ENCODE measurements at regions not wholly inside any gene's neighbourhood (a gene's known extent, or its start where the extent isn't known, plus 50 kb on each side); places are given as distances from the start of the nearest gene placed in this dataset.

DNA sequence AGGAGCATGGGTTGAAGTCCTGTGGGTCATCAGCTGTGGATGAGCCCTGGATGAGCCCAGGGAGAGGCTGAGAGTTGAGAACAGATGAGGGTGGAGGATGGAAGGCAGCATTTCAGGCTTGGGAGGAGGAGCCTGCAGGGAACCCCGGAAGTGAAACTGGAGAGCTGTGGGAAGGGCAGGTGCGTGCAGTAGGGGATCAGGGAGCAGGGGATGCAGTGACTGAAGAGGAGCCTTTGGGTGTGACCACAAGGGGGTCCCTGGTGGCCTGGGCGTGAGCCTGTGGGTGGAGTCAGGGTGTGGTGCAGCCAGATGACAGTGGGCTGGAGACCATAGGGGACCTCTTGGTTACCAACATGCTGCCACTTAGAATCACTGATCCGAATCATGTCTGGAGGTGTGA lies 115.5 kb downstream of the PAPOLA start:
- no peak for DNase-seq

DNA sequence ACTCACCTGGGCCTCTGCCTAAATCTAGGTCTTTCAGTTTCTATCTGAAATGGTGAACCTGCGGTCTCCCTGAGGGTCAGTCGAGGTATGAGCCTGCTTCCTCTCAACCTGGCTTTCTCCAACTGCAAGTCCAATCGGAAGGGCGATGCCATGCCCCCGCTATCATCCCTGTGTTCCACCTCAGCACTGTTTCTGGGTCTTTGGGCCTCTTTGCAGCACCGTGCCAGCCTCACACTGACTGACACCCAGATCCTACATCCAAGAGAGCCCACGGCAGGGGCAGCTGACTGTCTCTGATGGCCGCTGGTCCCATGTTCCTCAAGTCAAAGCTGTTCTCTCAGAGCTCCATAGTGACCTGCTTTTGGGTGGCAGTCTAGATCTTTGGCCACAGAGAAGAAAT lies 120.7 kb downstream of the PAPOLA start:
- no peak for DNase-seq

DNA sequence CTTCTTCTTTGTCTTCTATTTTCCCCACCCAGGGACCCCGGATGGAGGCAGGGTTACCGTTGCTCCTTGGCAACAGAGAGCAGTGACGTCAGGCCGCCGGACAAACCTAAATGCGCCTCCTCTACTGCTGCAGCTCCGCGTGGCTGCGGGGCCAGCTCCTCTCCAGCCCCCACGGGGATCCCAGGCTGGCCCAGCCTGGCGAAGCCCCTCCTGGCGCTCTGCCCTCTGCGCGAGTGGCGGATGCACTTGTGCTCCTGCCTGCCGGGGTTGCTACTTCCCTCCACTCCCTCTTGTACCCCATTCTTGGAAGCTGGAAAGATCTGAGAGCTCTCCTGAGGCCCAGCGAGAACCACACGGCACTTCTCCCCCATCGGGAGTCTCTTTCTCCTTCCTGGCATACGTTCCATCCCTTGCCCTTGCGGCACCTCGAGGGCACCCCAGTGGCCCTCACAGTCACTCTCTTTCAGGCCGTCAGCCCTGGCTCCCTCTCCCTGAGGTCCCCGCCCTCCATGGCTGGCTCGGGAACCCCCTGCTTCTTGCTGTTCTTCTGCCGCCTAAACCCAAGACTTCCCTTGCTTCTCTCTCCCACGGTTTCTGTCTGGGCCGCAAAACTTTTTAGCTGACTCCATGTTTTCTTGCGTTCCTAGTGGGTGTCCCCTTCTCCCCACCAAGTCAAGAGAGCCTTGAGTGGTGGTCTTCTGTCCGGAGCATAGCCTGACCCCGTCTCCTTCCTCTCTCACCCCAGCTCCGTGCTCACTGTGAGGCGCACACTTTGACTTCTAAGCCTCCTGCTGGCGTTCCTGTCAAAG lies 121.7 kb downstream of the PAPOLA start:
- DNase-seq = no peak

DNA sequence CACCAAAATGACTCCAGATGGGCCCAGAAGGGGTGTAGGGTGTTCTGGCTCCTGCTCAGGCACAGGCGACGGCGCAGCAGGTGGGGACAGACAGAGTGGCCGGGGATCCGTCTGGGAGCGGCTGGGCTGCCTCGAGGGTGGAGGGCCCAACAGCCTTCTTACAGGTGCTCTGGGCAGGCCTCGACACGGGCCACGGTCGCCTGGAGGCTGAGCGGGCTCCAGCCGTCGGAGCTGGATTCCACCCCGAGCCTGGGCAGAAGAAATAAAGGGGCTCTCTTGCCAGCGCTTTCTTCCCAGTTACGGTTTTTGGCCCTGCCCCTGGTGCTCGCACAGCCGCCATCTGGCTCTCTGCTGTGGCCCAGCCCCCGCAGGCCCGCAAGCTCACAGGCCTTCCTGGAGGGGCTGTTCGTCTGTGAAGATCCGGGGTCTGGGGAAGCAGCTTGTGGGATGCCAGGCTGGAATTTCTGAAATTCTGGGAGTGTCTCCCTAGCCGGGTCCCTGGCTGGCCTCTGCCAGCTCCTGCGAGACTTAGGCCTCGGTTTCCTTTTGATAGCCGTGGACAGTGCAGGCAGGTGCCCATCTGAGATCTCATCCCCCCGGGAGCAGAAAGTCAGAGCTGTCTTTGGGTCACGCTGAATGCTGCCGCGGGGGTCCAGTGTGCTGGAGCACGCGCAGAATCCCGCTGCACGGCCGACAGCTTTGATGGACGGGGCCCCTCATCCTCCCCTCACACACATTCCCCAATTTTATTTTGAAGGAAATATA lies 122.7 kb downstream of the PAPOLA start:
- no peak for DNase-seq

DNA sequence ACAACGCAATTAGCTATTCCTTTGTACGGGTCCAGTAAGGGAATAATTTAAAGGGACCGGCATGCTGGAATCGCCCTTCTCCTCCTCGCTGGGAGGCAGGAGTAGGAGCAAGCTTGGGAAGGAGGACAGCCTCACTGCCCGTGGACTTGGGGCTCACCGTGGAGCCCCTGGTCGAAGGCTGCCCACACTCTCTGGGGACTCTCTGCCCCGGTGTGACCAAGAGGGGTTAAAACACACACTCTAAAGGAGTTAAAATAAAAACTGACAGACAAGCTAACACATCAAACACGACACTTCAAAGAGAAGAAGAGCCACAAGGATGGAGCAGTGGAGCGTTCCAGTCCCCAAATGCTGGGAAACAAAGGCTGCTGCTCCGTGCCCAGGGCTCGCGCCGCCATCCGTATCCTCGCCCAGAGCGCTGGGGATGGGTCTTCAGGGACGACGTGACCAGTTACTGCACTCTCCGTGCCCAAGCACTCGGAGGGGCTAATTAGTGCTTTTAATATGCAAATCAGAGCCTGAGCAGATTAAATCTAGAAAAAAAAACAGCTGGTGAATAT lies 123.3 kb downstream of the PAPOLA start:
- no peak for DNase-seq

DNA sequence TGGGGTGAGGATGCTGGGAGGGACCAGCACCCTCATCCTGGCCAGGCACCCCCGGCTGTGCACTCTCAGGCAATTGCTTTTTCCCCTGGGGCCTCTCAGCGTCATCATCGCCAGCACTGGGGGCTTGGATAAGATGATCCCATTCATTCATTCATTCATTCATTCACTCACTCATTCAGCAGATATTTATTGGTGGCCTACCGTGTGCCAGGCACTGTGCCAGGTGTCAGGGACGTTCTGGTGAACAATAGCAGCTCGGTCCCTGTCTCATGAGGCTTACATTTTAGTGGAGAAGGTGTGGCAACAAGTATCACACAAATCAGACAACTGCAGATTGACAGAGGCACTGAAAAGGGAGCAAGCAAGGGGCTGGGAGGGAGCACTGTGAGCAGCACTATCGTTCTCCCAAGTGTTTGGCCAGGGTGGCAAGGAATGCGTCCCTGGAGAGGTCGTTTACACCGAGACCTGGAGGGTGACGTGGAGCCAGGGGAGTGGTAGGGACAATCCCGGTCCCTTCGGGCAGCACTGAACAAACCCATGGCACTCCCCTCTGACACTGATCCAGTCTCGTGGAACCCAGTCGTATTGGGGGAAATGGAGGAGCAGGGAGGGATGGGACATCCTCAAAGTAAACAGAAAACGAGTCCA lies 124.1 kb downstream of the PAPOLA start:
- DNase-seq = no peak

DNA sequence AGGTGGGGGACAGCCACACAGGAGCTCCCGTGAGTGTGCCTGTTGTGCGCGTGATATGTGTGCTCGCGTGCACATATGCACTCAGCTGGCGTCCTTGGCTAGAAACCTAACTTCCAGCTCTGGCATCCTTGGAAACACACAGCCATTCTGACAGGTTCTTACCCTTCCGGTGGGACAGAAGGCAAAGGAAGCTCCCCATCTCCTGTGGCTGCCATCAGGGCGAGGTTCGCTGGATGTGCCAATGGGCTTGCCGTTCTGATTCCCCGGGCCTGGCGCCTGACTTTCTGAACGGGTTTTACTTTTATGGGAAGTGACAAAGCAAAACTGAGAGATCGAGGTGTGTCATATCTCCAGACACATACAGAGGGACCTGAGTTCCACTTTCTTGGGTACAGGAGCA lies 124.7 kb downstream of the PAPOLA start:
- DNase-seq = no peak

DNA sequence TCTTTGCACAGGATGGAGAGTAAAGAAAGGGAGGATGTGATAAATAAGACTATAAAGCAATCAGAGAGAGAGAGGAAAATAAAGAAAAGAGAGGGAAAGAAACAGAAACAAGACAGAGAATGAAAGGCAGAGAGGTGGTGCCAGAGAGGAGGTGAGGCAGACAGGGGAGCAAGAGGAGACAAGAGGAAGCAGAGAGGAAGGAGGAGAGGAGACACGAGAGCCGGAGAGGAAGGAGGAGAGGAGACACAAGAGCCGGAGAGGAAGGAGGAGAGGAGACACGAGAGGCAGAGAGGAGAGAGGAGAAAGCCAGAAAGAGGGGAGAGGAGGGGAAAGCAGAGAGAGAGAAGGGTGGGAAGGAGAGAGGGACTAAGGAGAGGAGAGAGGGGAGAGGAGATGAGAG lies 125.2 kb downstream of the PAPOLA start:
- no peak for DNase-seq

DNA sequence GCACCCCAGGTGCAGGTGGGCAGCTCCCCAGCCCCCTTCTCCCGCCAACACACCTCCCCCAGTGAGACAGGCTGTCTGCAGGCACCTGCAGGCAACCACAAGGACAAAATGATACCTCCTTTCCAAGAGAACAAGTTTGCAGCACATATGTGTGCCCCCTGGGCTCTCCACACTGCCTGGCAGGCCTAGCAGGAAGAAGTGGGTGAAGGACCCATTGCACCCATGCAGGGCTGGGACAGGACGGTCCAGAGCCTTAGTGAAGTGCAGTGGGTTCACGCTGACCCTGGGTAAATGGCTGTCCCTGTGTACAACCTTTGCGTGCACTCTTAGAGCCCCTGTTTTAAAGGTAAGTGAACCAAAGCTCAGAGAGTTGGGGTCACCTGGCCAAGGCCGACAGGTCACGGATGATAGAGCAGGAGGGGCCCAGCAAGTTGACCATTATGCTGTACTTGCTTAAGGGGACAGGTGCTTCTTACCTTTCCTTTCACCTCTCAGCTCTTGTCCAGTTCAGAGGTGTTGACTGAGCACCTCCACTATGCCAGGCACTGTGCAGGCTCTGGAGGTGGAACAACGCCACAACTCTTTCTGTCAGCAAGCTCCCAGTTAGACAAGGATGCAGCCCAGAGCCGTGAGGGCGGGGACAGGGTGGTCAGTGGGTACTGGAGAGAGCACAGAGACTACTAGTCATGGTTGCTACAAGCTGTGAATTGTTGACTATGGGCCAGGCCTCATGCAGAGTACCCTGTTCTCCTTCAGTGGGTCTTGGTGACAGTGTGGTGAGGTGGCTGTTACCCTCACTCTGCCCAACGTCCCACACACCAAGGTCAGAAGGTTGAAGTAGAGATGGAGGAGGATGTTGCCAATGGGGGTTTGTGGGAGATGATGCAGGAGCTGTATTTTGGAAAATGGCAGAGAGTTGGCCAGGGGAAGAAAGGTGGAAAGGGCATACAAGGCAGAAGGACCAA lies 125.9 kb downstream of the PAPOLA start:
- DNase-seq = no peak

DNA sequence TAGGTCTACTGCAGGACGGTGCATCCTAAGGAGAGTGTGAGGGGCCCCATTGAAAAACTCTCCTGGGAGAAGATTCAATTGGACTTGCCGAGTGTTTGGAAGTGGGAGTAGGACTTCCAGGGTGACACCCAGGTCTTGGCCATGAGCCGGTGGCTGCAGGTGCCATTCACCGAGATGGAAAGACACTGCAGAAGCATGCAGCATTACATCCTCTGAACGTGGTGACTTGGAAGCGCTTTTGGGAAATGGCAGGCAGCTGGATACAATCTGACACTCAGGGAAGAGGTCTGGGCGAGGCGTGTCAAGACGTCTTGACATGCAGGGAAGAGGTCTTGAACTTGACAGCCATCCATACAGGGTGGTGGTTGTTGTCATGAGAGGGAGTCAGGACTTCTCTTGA lies 126.9 kb downstream of the PAPOLA start:
- no peak for DNase-seq

DNA sequence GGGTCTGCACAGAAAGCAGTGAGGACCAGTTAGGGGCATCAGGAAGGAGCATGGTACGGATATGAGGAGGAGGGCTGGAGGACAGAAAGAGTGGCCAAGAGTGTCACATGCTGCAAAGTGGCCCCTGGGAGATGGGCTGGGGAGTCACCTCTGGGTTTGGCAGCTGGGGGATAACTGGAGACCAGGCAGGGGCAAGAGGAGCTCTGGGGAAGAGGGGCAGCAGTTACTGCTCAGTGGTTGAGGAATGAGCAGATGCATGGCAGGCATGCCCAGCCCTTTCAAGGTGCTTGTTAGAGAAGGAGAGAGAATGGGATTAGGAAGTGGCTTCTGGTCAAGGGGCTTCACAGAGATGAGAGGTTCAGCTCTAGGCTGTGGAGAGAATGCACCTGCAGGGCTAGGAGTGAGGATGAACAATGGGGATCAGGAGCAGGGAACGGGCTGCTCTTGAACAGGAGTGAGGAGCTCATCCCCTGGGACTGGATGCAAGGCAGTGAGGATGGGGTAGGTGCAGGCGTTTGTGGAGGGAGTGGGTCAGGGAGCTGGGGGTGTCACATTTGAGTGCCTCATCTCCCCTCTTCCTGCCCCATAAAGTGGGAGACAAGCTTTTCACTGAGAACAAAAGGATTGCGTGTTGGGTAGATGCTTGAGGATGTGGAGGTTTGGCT lies 127.5 kb downstream of the PAPOLA start:
- DNase-seq = no peak

DNA sequence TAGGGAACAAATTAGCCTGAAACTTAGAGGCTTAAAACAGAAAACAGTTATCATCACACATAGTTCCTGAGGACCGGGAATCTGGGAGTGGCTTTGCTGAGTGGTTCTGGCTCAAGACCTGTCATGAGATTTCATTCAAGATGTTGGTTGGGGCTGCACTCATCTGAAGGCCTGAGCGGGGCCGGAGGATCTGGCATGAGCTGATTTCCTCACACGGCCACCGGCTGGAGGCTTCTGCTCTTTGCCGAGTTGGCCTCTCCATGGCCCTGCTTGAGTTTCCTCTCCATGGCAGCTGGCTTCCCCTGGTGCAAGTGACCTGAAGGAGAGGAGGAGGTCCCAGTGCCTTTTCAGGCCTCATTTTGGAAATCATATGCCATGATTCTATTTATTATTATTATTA lies 128.1 kb downstream of the PAPOLA start:
- DNase-seq = no peak

DNA sequence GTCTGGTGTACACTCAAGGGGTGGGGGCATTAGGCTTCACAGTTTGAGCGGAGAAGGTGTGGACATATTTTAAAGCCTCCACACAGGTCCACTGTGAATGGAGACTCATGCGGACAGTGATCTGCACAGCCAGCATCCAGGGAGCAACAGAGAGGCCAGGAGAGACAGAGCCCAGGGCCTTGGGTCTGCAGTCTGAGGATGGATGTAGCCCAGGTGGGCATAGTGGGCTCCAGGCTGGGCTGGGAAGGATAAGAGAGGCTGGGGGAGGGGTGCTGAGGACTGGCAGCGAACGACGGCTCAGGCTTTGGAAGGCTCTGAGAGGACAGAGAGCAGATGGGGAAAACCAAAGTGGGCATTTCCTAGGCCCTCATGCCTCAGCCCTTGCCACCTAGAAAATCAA lies 128.8 kb downstream of the PAPOLA start:
- DNase-seq = no peak

DNA sequence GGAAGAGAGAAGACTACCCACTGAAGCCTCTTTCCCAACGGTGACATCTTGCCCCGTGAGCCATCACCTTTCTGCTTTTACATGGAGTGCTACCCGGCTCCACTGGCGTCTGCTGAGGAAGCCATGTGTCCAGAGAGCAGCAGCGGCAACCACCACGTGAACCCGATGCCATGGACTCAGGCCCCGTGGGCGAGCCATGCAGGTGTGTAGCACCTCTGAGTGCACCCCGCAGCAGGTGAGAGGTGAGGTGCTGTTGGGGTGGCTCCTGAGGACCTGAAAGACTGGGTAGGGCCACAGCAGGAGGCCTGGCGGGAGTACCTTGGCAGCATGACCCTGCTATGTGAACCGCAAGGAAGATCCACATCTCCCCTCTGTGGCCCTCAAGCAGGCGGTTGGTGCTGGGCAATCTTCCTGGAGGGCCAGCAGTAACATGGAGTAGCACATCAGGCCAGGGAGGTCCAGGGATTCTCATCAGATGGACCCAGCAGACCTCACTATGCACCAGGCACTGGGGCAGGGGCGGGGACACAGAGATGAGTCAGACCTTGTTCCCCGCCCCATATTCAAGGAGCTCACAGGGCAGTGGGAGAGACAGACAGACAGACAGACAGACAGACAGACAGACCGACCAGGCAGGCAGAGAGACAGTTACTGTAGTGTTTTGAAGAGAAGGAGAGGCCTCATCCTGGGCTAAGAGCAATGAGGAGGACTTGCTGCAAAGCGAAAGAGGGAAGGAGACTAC lies 129.6 kb downstream of the PAPOLA start:
- no peak for DNase-seq

DNA sequence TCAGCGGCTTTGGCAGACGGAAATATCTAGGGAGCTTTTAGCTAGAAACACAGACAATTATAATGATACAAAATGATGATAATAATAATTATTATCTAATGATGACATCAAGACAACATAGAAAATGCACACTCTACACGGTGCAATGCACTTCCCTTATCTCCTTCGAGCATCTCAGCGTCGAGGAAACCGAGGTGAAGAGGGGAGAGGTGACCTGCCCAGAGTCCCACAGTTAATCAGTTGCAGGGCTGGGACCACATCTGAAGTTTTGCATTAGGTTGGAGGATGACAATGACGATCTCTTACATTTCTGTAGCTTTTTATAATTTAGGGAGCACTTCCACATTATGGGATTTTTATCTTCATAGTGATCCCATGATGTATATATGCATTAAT lies 130.2 kb downstream of the PAPOLA start:
- DNase-seq = no peak

DNA sequence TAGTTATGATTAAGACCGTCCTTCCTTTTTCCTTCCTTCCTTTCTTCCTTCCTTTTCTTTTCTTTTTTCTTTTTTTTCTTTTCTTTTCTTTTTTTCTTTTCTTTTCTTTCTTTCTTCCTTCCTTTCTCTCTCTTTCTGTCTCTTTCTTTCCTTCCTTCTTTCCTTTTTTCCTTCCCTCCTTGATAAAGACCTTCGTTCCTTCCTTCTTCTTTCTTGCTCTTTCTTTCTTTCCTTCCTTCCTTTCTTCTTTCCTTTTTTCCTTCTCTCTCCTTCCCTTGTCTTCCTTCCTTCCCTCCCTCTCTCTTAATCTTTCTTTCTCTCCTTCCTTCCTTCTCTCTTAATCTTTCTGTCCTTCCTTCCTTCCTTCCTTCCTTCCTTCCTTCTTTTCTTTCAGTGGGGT lies 130.9 kb downstream of the PAPOLA start:
- DNase-seq = no peak

DNA sequence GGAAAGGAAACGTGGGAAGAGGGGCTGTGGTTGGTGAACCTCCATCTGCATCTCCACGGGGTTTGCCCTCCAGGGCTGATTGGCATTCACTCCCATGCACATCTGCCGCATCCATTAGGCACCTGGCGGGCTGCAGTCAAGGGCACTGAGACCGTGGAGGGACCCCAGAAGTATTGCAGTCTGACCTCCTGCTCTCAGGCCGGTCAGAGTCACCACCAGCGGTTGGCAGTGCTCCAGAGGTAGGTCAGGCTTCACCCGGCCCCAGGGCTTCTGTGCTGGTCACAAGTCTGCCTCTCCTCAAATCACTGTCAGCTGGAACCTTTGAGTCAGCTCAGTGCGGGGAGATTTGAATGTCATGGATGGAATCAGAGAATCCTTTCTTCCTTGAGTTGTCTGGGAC lies 132.3 kb downstream of the PAPOLA start:
- DNase-seq = no peak

DNA sequence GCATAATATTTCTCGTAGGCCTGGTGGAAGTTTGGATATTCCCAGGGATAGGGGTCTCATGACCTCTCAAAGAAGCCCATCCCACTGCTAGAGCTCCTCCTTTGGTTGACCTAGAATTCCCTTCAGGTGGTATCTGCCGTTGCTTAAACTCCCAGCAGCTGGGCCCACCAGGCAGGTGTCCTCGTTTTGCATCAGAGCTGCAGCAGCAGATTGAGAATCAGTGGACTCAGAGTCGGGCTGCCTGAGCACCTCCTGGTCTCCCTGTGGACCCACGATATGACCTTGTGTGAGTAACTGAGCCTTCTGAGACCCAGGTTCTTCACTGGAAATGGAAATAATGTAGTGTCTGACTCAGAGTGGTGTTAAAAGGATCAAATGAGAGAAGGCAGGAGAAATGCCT lies 132.7 kb downstream of the PAPOLA start:
- no peak for DNase-seq

DNA sequence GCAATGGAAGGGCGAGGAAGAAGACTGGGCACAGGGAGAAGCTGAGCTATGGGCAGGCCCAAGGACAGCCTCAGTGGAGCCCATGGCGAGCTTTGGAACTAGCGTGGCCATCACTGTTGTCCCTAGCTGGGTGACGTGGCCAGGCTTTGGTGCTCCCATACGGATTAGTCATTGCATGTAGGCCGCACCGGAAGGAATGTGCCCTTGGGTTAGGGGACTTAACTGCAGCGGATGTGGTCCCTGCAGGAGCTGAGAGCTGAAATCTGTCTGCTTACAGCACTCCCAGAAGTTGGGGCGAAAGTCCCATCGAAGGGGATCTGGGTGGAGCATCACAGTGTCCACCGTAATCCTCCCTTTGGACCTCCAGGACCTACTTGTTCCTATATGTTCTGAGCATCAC lies 133.7 kb downstream of the PAPOLA start:
- DNase-seq = no peak

DNA sequence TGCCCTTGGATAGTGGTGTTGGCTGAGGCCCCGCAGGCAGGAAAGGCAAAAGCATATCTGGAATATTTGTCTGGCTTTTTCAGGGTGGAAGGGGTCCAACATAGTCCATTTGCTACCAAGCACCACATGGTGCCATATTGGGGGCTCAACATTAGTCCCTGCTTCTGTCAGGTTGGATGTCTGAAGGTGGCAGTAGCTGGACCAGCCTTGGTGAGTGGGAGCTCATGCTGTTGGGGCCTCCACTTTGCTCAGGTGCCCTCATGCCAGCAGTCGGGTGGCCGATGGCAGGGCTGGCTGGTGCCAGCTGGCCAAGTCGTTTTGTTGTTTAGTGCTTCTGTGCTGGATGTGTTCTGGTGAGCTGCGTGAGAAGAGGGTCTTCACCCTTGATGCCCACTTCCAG lies 135.3 kb downstream of the PAPOLA start:
- DNase-seq = no peak
